Esophagus squamous epithelium (tissue), 5 donors: ENCODE measurements at regions not wholly inside any gene's neighbourhood (a gene's known extent, or its start where the extent isn't known, plus 50 kb on each side); places are given as distances from the start of the nearest gene placed in this dataset.

Experiments used
- DNase-seq: peaks from one replicate; lab custom pipeline; 2025; lab: John Stamatoyannopoulos, UW
- H3K27ac ChIP-seq, 4 donors: fragments of 200-600 bp; sonication (generic); one replicate each; pipeline ENCODE4 v1.5.1; 2016 to 2019; ENCODE audit warnings: mild to moderate bottlenecking in 1 of 4
- H3K27me3 ChIP-seq, 4 donors: fragments of 200-600 bp; sonication (generic); 1 replicate in 3 of 4; 2 replicates in 1 of 4; pipeline versions ENCODE4 v1.5.1 to v1.6.0; 2017 to 2021; ENCODE audit warnings: antibody characterized with exemption in 1 of 4
- H3K36me3 ChIP-seq, 3 donors: fragments of 200-600 bp; sonication (generic); one replicate each; pipeline ENCODE4 v1.5.1; 2016 to 2019
- H3K4me1 ChIP-seq, 3 donors: fragments of 200-600 bp; sonication (generic); one replicate each; pipeline ENCODE4 v1.5.1; 2017 to 2019
- H3K4me3 ChIP-seq, 4 donors: fragments of 200-600 bp; sonication (generic); 1 replicate in 3 of 4; 2 replicates in 1 of 4; pipeline ENCODE4 v1.5.1; 2016 to 2019; ENCODE audit warnings: mild to moderate bottlenecking in 2 of 4, moderate library complexity in 1 of 4
- H3K9me3 ChIP-seq, 3 donors: fragments of 200-600 bp; sonication (generic); one replicate each; pipeline ENCODE4 v1.5.1; 2016 to 2019
- CTCF ChIP-seq, 6 experiments: fragments of 450-650 bp in 4 of 6; fragments of 200-600 bp in 2 of 6; sonication (generic) in 2 of 6; IDR thresholded peaks; one replicate each; pipeline ENCODE4 v1.5.1; 2016 to 2019; ENCODE audit warnings: antibody characterized with exemption in 6 of 6, mild to moderate bottlenecking in 4 of 6, moderate library complexity in 4 of 6
- POLR2A ChIP-seq, 4 donors: fragments of 450-650 bp; IDR thresholded peaks; one replicate each; pipeline ENCODE4 v1.6.1; 2017; ENCODE audit warnings: antibody characterized with exemption in 4 of 4, mild to moderate bottlenecking in 4 of 4, moderate library complexity in 3 of 4
- WGBS, 2 donors: methylation state at CpG; one replicate each; pipeline ENCODE4 v1.1.5; 2018; 5-methylcytosine and 5-hydroxymethylcytosine counted together
- intact Hi-C: fragments of 100-400 bp; cut with DNase I; formaldehyde crosslinking; loops from one replicate; pipeline ENCODE4 v1.15.0; 2022
- donor health status: DM: yes; HTN: yes; CAD: no.

GRCh38 chr7:35536396-35536826 is 158.5 kb downstream of the HERPUD2 start:
- intact Hi-C loops: no loop called here

GRCh38 chr7:35533902-35534301 is 161.0 kb downstream of the HERPUD2 start:
- peaks cover 3 to 10% (median 5%) of the 10 kb centered on the region in 3 donors for H3K4me1 ChIP-seq
- intact Hi-C loops: no loop called here
- 30 to 60% methylated on average over 3 to 6 of the region's 6 CpGs for WGBS, 2 donors
- no peaks in the 10 kb centered on the region for H3K36me3 ChIP-seq
- H3K4me3 ChIP-seq: no peak overlapping the region
- H3K9me3 ChIP-seq: no peaks in the 10 kb centered on the region
- H3K27ac ChIP-seq: no peak overlapping the region
- TF ChIP-seq CTCF (IDR thresholded peaks at IDR 0.05) (no peak), POLR2A (IDR thresholded peaks at IDR 0.05) (no peak)
- no peak for DNase-seq
- peaks cover 0 to 17% (median 0%) of the 10 kb centered on the region in 4 donors for H3K27me3 ChIP-seq

More at GRCh38 chr7:35536396-35536826, 158.5 kb downstream of the HERPUD2 start:
- no peak for DNase-seq
- WGBS, 2 donors: 60 to 65% methylated on average over 1 to 5 of the region's 11 CpGs
- peaks cover 3 to 10% (median 5%) of the 10 kb centered on the region in 3 donors for H3K4me1 ChIP-seq
- H3K27me3 ChIP-seq: peaks cover 0 to 25% (median 0%) of the 10 kb centered on the region in 4 donors
- H3K4me3 ChIP-seq: no peak overlapping the region
- no peak overlapping the region for H3K27ac ChIP-seq
- no peaks in the 10 kb centered on the region for H3K36me3 ChIP-seq
- TF ChIP-seq CTCF (IDR thresholded peaks at IDR 0.05): no peak
- no peak for TF ChIP-seq POLR2A (IDR thresholded peaks at IDR 0.05)
- no peaks in the 10 kb centered on the region for H3K9me3 ChIP-seq

- Histone ChIP-seq H3K27ac (no peak overlapping the region), H3K9me3 (no peaks in the 10 kb centered on the region), H3K36me3 (no peaks in the 10 kb centered on the region), H3K4me3 (no peak overlapping the region), H3K4me1 (no peaks in the 10 kb centered on the region), H3K27me3 (peaks cover 0 to 21% (median 0%) of the 10 kb centered on the region in 4 donors)
- no peak for TF ChIP-seq POLR2A (IDR thresholded peaks at IDR 0.05)
- no peak for TF ChIP-seq CTCF (IDR thresholded peaks at IDR 0.05)
- intact Hi-C loops: no loop called here
- 75 to 81% methylated on average over 13 to 16 of the region's 16 CpGs for WGBS, 2 donors
- no peak for DNase-seq
These were observed 164.5 kb downstream of the HERPUD2 start for GRCh38 chr7:35530124-35531109.

- peaks cover 0 to 21% (median 0%) of the 10 kb centered on the region in 4 donors for H3K27me3 ChIP-seq
- TF ChIP-seq POLR2A (IDR thresholded peaks at IDR 0.05) (no peak), CTCF (IDR thresholded peaks at IDR 0.05) (no peak)
- no peak overlapping the region for H3K4me3 ChIP-seq
- no peaks in the 10 kb centered on the region for H3K36me3 ChIP-seq
- no peak for DNase-seq
- no peaks in the 10 kb centered on the region for H3K4me1 ChIP-seq
- intact Hi-C loops: no loop called here
- no peaks in the 10 kb centered on the region for H3K9me3 ChIP-seq
- WGBS, 2 donors: 51 to 58% methylated on average over 5 to 6 of the region's 6 CpGs
- no peak overlapping the region for H3K27ac ChIP-seq
These were observed 165.2 kb downstream of the HERPUD2 start for GRCh38 chr7:35529713-35530112.

GRCh38 chr7:35528381-35528977 is 166.5 kb downstream of the HERPUD2 start:
- DNase-seq: no peak
- intact Hi-C loops: no loop called here
- no peak overlapping the region for H3K27ac ChIP-seq
- no peaks in the 10 kb centered on the region for H3K9me3 ChIP-seq
- 75% methylated on average over 8 of the region's 8 CpGs for WGBS, 2 donors
- no peaks in the 10 kb centered on the region for H3K4me1 ChIP-seq
- TF ChIP-seq POLR2A (IDR thresholded peaks at IDR 0.05): no peak
- H3K27me3 ChIP-seq: peaks cover 0 to 22% (median 0%) of the 10 kb centered on the region in 4 donors
- H3K4me3 ChIP-seq: no peak overlapping the region
- no peaks in the 10 kb centered on the region for H3K36me3 ChIP-seq
